Stimulated activated CD4-positive, alpha-beta T cell treated with anti-CD3 and anti-CD28 coated beads, TNF-alpha, amount 100 ng/mL, for 4 hours (primary cell): ENCODE measurements at regions not wholly inside any gene's neighbourhood (a gene's known extent, or its start where the extent isn't known, plus 50 kb on each side); places are given as distances from the start of the nearest gene placed in this dataset.

Experiments
- DNase-seq, 3 experiments: peaks; one replicate each; pipeline ENCODE4 v3.0.0-alpha.2; 2020; ENCODE audit warnings: low read depth in 3 of 3

DNA sequence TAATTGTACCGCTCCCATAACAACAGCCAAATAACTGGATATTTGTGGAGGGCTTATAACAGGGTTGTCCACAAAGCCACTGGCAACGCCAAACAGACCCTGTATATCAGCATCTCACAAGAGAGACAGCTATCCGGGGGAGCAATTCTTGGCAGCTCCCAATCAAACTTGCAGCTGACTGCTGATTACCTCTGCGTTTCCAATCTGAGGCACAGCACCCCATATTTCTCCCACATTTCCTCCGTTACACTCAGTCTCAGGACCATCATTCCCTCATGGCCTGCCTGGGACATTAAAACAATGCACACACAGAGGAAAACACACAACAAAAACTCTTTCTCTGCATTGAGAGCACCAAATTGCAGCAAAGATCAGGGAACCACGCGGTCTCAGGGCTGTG, 67.8 kb upstream of the SDK1 start:
- no peak for DNase-seq

DNA sequence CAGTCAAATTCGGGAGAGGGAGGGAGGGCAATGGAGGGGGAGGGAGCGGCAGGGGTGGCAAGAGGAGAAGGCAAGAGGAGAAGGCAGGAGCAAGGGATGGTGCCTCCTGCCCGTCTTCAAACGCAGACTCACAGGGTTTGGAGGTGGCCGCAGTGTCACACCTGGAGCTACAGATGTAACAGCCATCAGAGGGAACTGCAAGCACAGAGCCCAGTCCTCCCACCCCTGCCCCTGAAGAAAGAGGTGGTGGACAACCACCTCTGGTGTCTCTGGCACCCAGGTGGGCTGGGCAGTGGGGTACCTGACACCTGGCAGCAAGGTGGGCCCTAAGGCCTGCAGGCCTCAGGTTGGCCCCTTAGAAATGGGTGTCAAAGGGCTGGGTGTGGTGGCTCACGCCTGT, 67.0 kb upstream of the SDK1 start:
- DNase-seq = no peak

DNA sequence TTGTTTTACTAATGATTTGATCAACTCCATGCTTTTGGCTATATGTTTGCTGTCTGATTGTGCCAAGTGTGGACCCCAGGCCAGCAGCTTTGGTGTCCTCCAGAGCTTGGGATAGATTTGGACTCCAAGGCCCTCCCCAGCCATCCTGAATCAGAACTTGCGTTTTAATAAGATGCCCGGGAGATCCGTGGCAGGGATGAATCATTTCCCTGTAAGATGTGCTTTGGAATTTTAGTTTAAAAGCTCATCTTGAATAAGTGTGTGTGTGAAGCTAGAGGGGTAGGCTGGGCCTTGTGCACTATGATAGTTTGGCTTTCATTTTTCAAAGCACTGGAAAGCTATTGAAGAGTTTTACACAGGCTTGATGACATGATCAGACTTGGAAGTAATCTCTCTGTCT, 66.2 kb upstream of the SDK1 start:
- DNase-seq = no peak

DNA sequence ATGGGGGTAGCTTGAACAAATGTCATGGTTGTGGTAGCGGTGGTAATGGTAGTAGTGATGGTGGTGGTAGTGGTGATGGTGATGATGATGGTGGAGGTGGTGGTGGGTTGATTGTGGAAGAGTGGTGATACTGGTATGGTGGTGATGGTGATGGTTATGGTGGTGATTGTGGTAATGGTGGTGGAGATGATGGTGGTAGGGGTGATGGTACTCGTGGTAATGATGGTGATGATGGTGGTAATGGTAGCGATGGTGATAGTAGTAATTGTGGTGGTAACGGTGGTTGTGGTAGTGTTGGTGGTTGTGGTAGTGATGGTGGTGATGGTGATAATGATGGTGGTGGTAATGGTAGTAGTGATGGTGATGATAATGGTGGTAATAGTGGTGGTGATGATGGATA, 65.7 kb upstream of the SDK1 start:
- DNase-seq = no peak

DNA sequence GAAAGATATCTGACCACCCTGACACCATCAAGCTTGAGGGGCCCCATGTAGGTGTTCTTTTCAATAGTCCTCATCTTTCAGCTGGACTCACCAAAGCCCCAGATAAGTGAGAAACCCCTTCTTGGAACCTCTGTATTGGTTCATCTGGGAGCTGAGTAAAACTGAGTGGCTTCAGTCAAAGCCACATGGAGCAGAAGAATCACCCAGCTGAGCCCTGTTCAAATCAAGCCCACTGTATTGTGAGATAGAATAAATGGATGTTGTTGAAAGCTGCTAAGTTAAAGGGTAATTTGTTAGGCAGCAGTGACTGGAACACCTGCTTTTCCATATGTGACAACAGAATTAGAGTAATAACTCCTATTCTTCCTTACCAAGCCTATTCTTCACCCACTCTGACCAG, 64.8 kb upstream of the SDK1 start:
- no peak for DNase-seq

DNA sequence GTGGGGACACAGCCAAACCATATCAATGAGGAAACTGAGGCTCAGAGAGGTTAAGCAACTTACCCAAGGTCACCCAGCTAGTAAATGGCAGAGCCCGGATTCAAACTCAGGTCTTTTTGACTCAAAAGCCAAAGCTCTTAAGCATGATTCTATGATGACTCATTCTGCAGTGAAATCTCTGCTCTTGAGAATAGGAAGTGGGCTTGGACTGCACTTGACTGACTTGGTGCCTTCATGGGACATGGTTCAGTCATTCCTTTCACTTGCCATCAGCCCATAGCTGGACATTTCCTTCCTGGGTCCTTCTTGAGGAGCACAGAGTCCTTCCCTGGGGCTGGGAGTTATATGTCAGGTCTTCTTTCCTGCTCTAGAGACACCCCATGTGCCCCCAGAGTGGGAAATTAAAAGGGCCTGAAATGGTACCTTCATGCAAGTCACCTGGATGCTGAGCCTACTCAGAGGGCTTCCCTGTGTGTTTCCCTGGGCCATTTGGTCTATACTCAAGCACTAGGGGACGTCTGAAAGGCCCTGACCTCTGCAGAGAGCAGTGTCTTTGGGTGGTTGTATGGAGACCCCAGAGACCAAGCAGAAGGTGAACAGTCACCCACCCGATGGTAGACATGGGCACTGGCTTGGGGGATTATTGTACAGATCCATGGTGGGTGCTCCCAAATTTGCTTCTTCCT, 62.4 kb upstream of the SDK1 start:
- DNase-seq = no peak

DNA sequence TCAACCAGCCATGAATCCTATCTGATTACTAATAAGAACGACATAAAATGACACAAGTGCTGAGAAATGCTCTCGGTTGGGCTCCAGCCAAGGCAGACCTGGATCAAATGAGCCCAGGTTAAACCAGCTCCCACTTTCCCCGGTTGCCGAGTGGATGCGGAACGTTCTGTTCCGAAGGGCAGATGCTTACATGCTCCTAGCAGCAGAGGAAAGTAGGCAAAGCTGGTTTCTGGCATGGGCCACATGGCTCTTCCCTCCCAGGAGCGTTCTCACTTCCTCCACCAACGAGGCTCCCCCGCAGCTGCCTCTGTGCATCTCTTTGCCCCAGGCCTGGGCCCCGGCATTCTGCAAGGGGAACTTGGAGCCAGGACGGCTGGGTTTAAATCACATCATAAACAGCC, 61.8 kb upstream of the SDK1 start:
- DNase-seq = no peak

DNA sequence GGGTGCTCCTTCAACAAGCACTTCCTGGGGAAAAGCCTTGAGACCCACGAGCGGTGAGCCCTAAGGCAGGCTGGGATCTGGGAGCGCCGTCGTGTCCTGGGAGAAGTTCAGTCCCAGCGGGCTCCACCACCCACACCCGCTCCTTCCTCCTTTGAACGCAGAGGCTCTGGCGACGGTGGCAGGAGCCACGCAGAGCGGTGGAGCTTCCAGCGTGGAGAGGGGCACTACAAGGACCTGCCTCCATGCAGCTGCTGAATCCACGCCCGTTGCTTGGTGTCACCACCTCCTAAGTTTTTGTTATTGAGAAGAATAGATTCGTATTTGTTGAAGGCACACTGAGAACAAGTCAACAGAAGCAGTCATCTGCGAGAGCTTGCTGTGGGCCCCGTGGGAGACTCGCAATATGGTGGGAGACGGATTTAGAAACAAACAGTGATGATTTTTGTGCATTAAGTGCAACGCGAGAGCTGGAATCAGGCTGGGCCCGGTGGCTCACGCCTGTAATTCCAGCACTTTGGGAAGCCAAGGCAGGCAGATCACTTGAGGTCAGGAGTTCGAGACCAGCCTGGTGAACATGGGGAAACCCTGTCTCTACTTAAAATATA, 60.1 kb upstream of the SDK1 start:
- no peak for DNase-seq

DNA sequence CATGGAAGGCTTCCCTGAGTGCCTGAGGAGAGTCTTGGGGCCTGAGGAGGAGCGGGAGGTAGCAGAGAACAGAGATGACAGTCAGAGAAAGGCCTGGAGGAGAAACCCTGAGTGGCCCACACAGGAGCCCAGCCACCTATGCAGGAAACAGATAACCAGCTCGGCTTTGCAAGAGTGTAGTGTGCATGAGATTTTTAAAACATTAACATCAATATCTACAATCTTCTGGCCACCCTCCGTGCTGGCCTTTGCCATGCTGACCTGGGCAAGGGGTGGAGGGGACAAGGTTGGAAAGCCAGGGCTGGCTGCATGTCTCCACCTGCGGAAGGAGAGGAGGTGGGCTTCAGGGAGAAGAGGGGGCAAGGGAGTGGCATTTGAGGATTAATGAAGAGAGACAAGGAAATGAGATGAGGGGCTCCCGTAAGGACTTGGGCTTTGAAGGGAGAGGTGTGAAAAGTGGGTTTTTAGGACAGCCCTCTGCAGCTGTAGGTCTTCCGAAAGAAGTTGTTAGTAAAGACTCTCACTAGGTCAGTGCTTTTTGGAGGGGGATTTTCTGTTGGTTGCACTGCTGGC, 59.3 kb upstream of the SDK1 start:
- no peak for DNase-seq

DNA sequence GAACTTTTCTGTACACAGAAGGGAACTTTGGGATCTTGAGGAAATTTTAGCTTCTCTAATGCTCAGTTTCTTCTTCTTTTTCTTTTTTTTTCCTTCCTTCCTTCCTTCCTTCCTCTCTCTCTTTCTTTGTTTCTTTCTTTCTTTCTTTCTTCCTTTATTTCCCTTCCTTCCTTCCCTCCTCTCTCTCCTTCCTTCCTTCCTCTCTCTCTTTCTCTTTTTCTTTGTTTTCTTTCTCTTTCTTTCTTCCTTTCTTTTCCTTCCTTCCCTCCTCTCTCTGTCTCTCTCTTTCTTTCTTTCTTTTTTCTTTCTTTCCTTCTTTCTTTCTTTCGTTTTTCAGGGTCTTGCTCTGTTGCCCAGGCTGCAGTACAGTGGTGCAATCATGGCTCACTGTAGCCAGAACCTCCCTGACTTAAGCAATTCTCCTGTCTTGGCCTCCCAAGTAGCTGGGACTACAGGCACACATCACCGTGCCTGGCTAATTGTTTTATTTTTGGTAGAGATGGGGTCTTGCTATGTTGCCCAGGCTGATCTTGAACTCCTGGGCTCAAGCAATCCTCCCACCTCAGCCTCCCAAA, 58.6 kb upstream of the SDK1 start:
- no peak for DNase-seq

DNA sequence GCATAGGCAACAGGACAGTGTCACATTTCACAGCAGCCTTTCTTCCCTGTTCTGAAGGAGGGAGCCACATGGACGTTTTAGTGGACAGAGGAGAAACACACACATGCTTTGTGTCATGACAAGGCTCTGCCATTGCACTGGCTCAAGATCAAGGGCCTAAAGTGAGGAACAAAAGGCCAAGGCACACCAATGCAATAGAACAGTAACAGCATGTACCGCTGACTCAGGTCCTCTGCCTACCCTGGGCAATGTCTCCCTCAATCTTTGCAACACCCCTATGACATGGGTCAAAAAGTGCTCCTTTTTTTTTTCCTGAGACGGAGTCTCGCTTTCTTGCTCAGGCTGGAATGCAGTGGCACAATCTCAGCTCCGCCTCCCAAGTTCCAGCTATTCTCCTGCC, 57.8 kb upstream of the SDK1 start:
- no peak for DNase-seq

DNA sequence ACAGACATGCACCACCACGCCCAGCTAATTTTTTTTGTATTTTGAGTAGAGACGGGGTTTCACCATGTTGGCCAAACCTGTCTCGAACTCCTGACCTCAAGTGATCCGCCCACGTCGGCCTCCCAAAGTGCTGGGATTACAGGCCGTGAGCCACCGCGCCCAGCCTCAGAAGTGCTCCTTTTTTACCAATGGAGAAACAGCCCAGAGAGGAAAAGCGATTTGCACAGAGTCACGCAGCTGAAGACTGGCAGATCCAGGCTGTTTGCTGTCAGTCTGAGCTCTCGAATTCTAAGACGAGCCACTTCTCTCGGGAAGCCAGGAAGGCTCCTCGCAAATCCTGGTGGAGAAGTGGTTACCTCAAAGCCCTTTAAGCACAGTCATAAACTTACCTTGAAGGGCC, 57.4 kb upstream of the SDK1 start:
- no peak for DNase-seq

DNA sequence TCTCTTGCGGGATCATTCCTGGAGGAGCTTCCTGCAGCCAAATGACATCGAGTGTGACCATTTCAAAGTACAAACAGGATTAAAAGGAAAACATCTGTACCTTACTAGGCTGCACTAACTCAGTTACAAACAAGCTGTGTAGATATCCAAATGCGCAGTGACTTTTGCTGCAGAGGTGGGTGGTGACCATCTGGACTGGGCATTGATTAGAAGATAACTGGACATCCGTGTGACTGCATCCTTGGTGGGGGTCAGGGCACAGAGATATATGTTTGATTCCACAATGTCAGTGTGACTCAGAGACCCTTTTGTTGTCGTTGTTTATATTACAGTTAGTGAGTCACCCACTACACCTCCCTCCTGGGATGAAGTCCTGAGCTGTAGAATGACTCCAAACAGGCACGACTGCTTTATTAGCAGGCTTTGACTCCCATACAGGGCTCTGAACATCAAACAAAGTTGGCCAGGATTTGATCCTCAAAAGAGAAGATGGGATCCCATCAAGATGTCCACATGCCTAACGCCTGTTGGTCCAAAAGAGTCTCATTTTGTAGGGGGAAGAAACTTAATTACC, 56.7 kb upstream of the SDK1 start:
- no peak for DNase-seq

DNA sequence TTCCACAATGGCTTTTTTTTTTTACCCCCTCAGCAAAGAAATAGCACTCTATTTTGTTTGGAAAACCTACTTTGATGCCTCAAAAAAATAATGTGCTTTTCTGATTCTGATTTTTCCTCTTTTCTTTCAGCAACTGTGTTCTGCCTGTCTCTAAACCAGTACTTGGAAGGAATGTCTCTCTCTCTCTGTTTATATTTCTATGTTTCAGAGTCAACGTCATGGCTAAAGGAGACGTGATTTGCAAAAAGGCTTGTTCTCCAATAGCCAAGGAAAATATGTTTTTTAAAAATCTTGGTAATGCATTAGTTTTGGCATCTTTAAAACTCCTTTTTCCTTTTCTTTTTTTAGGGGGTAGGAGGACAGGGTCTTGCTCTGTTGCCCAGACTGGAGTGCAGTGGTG, 56.0 kb upstream of the SDK1 start:
- DNase-seq = no peak

DNA sequence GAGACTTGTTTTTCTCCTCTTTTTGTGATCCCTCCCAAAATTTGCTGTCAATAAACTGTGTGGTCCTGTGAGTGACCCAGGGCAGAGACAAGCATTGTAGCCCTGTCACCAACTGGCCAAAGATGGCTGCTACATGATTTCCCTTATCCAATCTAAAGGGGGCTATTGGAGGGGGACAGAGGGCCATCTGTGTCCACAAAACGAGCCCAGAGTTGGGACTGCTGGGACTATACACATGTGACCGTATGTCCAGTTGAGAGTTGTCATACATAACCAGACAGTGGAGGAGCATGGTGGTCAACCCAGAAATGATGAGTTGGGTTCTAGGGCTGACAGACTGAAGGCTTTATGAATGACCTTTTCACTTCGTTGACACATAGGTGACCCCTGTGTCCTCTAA, 55.3 kb upstream of the SDK1 start:
- DNase-seq = no peak

DNA sequence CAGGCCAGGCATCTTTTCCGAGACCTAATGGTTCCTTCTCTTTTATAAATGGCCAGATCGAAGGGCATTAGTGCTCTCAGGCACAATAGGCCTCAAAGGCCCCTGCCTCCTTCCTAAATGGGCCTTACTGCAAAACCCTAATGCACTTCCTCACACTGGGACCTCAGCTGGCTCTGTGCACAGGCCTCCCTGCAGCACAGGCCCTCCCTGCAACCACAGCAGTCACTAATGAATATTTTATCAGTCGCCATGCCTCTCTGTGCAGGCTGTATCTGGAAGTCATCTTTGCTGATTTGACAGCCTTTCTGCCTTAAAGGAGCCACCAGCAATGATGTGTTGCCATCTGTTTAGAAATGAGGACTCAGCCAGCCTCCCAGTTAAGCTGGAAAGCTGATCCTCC, 54.9 kb upstream of the SDK1 start:
- DNase-seq = no peak

DNA sequence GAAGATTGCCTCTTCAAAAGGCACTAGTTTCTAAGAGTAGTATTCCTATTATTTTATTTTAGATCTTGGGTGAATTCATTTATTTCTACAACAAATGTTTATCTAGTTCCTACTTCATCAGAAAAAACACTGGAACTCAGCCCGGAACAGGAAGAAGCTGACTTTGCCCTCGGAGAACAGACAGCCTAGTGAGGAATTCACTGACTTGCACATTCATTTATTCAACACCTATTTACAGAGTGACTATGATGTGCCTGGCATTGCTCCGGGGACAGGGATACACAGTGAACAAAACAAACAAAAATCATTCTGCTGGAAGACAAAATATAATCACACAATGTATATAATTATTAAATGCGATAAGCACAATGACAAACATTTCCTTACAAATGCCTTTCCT, 54.4 kb upstream of the SDK1 start:
- DNase-seq = no peak

DNA sequence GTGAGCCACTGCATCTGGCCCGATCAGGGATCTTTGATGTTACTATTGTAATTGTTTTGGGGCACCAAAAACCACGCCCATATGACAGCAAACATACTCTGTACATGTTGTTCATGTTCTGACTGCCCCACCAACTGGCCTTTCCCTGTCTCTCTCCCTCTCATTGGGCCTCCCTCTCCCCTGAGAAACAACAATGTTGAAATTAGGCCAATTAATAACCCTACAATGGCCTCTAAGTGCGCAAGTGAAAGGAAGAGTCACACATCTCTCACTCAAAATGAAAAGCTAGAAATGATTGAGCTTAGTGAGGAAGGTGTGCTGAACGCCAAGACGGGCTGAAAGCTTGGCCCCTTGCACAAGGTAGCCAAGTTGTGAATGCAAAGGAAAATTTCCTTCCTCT, 50.3 kb upstream of the SDK1 start:
- DNase-seq = no peak
